Keratinocyte (primary cell): ENCODE measurements at regions not wholly inside any gene's neighbourhood (a gene's known extent, or its start where the extent isn't known, plus 50 kb on each side); places are given as distances from the start of the nearest gene placed in this dataset.

Source experiments
- DNase-seq: peaks from one replicate; pipeline ENCODE4 v3.0.0-alpha.2; 2011; ENCODE audit warnings: low read depth, missing footprints, low spot score
- FAIRE-seq: peaks from 2 replicates; lab custom pipeline; 2011; peaks lifted over from hg19 to GRCh38; lab: Jason Lieb, UNC
- H2AFZ ChIP-seq: 2 replicates; pipeline ENCODE4 v1.6.0; 2012; ENCODE audit warnings: low read length, control low read depth, inconsistent platforms; ENCODE audit not compliant: control insufficient read depth
- H3K27ac ChIP-seq: 2 replicates; pipeline ENCODE4 v1.5.1; 2011; ENCODE audit warnings: low read length; ENCODE audit not compliant: control insufficient read depth, insufficient read depth
- H3K27me3 ChIP-seq: 3 replicates; pipeline ENCODE4 v1.6.0; 2011; ENCODE audit warnings: low read length; ENCODE audit not compliant: control insufficient read depth, insufficient read depth; ENCODE audit errors: extremely low read depth
- H3K36me3 ChIP-seq, 2 experiments: 2 replicates in 1 of 2; 3 replicates in 1 of 2; pipeline ENCODE4 v1.5.1; 2011; ENCODE audit warnings: low read length in 2 of 2, mild to moderate bottlenecking in 1 of 2; ENCODE audit not compliant: control insufficient read depth in 2 of 2, insufficient read depth in 2 of 2; ENCODE audit errors: extremely low read depth in 1 of 2
- H3K4me1 ChIP-seq: 3 replicates; pipeline ENCODE4 v1.5.1; 2011; ENCODE audit warnings: low read length; ENCODE audit not compliant: control insufficient read depth, insufficient read depth; ENCODE audit errors: extremely low read depth
- H3K4me2 ChIP-seq: 3 replicates; pipeline ENCODE4 v1.6.0; 2011; ENCODE audit warnings: low read depth, low read length; ENCODE audit not compliant: control insufficient read depth, insufficient read depth; ENCODE audit errors: extremely low read depth
- H3K4me3 ChIP-seq, 3 experiments: fragments of 200-600 bp in 1 of 3; sonication (generic) in 1 of 3; 2 replicates in 2 of 3; 3 replicates in 1 of 3; pipeline ENCODE4 v1.5.1; 2011 to 2016; ENCODE audit warnings: low read length in 3 of 3, mild to moderate bottlenecking in 3 of 3, control low read depth in 2 of 3, inconsistent platforms in 1 of 3, low read depth in 1 of 3, mixed read lengths in 1 of 3, mixed run types in 1 of 3, moderate library complexity in 1 of 3; ENCODE audit not compliant: control insufficient read depth in 2 of 3, insufficient read depth in 2 of 3; ENCODE audit errors: extremely low read depth in 1 of 3
- H3K79me2 ChIP-seq: 2 replicates; pipeline ENCODE4 v1.6.0; 2012; ENCODE audit warnings: low read length; ENCODE audit not compliant: control insufficient read depth, insufficient read depth
- H3K9ac ChIP-seq: 3 replicates; pipeline ENCODE4 v1.6.0; 2011; ENCODE audit warnings: low read length; ENCODE audit not compliant: control insufficient read depth, insufficient read depth; ENCODE audit errors: extremely low read depth
- H3K9me1 ChIP-seq: 3 replicates; pipeline ENCODE4 v1.6.0; 2011; ENCODE audit warnings: low read length; ENCODE audit not compliant: control insufficient read depth, insufficient read depth; ENCODE audit errors: extremely low read depth
- H3K9me3 ChIP-seq: 2 replicates; pipeline ENCODE4 v1.5.1; 2012; ENCODE audit warnings: low read depth, low read length; ENCODE audit not compliant: control insufficient read depth
- H4K20me1 ChIP-seq: 3 replicates; pipeline ENCODE4 v1.6.0; 2011; ENCODE audit warnings: low read length; ENCODE audit not compliant: control insufficient read depth, insufficient read depth; ENCODE audit errors: extremely low read depth
- CTCF ChIP-seq, 3 experiments: IDR thresholded peaks in 1 of 3; conservative IDR thresholded peaks in 1 of 3; optimal IDR thresholded peaks in 1 of 3; 2 replicates in 2 of 3; 3 replicates in 1 of 3; pipeline versions ENCODE3 to v1.5.1; 2011; ENCODE audit warnings: low read length in 3 of 3, mild to moderate bottlenecking in 3 of 3, moderate library complexity in 2 of 3, control low read depth in 1 of 3, inconsistent platforms in 1 of 3; ENCODE audit not compliant: insufficient read depth in 2 of 3; ENCODE audit errors: extremely low read depth in 1 of 3
- EZH2 ChIP-seq: IDR thresholded peaks from one replicate; pipeline ENCODE4 v1.6.1; 2012; ENCODE audit warnings: inconsistent platforms, mild to moderate bottlenecking, low read length, moderate library complexity
- dilution Hi-C: fragments of 300-500 bp; cut with MboI; formaldehyde crosslinking; loops from one replicate; pipeline ENCODE4 v1.7.0; 2020; ENCODE audit warnings: low sequenced_read_pairs; ENCODE audit not compliant: extremely low pct_ligation_motif_present

GRCh38 chr3:3552761-3553160 is 246.5 kb upstream of the LRRN1 start:
- Histone ChIP-seq H3K4me1 (peaks cover 2% of the 10 kb centered on the region), H3K9me1 (no peaks in the 10 kb centered on the region), H4K20me1 (no peaks in the 10 kb centered on the region), H3K4me2 (no peak overlapping the region), H3K9me3 (no peaks in the 10 kb centered on the region), H3K9ac (no peak overlapping the region), H2AFZ (no peak overlapping the region), H3K36me3 (no peaks in the 10 kb centered on the region), H3K79me2 (no peaks in the 10 kb centered on the region), H3K27me3 (no peaks in the 10 kb centered on the region), H3K27ac (no peak overlapping the region), H3K4me3 (no peak overlapping the region)
- DNase-seq (no peak), FAIRE-seq (no peak)
- no peak for TF ChIP-seq CTCF (optimal IDR thresholded peaks at IDR 0.05 in 1 of 3, IDR thresholded peaks at IDR 0.05 in 1 of 3, conservative IDR thresholded peaks at IDR 0.05 in 1 of 3; ENCODE audit: extremely low read depth in 1 of 3, insufficient read depth in 2 of 3, low read length in 3 of 3)
- no peak for TF ChIP-seq EZH2
- dilution Hi-C loops: no loop called here

DNA sequence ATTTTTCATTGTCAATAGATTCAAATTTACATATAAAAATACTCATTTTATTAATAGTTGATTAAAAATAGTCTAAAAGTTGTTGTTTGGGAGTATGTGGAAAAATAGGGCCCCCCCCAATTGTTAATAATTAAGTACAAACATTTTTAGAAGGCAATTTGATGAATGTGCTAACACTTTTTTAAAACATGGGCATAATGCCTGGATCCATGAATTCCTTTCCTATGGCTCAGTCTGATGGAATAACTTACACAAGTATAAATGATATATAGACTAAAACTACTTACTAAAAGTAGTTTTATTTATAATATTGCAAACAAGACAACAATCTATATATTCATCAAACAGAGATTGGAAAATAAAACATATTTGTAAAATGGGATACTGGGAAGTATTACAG is 247.2 kb upstream of the LRRN1 start:
- H3K9me3 ChIP-seq: no peaks in the 10 kb centered on the region
- H3K4me2 ChIP-seq: no peak overlapping the region
- H2AFZ ChIP-seq: no peak overlapping the region
- peaks cover 2% of the 10 kb centered on the region for H3K4me1 ChIP-seq
- no peak overlapping the region for H3K9ac ChIP-seq
- TF ChIP-seq CTCF (optimal IDR thresholded peaks at IDR 0.05 in 1 of 3, IDR thresholded peaks at IDR 0.05 in 1 of 3, conservative IDR thresholded peaks at IDR 0.05 in 1 of 3; ENCODE audit: extremely low read depth in 1 of 3, insufficient read depth in 2 of 3, low read length in 3 of 3) (no peak), EZH2 (no peak)
- no peak overlapping the region for H3K4me3 ChIP-seq
- no peaks in the 10 kb centered on the region for H3K27me3 ChIP-seq
- H3K36me3 ChIP-seq: no peaks in the 10 kb centered on the region
- H3K9me1 ChIP-seq: no peaks in the 10 kb centered on the region
- H3K79me2 ChIP-seq: no peaks in the 10 kb centered on the region
- dilution Hi-C loops: no loop called here
- FAIRE-seq: no peak
- H3K27ac ChIP-seq: no peak overlapping the region
- no peaks in the 10 kb centered on the region for H4K20me1 ChIP-seq
- no peak for DNase-seq
